Right forelimb (tissue), 1 donor: ENCODE measurements at regions not wholly inside any gene's neighbourhood (a gene's known extent, or its start where the extent isn't known, plus 50 kb on each side); places are given as distances from the start of the nearest gene placed in this dataset.
"Not testable (repeated sequence)": the region's sequence is repeated elsewhere in the genome, so short reads cannot be mapped to it uniquely, and the experiment has no call there.

Source experiments
- DNase-seq: peaks from one replicate; pipeline ENCODE4 v3.0.0-alpha.2; 2018

GRCh38 chr13:63864171-63864902 is 2448.7 kb upstream of the PCDH20 start:
- no peak for DNase-seq

GRCh38 chr13:63855457-63856118 is 2439.9 kb upstream of the PCDH20 start:
- DNase-seq: no peak

GRCh38 chr13:63853816-63854215 is 2438.2 kb upstream of the PCDH20 start:
- no peak for DNase-seq

GRCh38 chr13:63851526-63851925 is 2435.9 kb upstream of the PCDH20 start:
- DNase-seq: no peak

- no peak for DNase-seq
These were observed 2428.4 kb upstream of the PCDH20 start for GRCh38 chr13:63843766-63844699.

GRCh38 chr13:63842102-63842501 is 2426.5 kb upstream of the PCDH20 start:
- no peak for DNase-seq

- DNase-seq: no peak
These were observed 2425.1 kb upstream of the PCDH20 start for GRCh38 chr13:63840551-63841421.

GRCh38 chr13:63838366-63839110 is 2422.9 kb upstream of the PCDH20 start:
- DNase-seq: no peak

GRCh38 chr13:63837701-63838100 is 2422.1 kb upstream of the PCDH20 start:
- DNase-seq: not testable (repeated sequence)

- DNase-seq: not testable (repeated sequence)
These were observed 2414.0 kb upstream of the PCDH20 start for GRCh38 chr13:63829609-63830008.

GRCh38 chr13:63821785-63822184 is 2406.1 kb upstream of the PCDH20 start:
- DNase-seq: not testable (repeated sequence)

GRCh38 chr13:63811428-63812004 is 2395.9 kb upstream of the PCDH20 start:
- DNase-seq: not testable (repeated sequence)

GRCh38 chr13:63791134-63791533 is 2375.5 kb upstream of the PCDH20 start:
- not testable (repeated sequence) for DNase-seq

- no peak for DNase-seq
These were observed 2358.5 kb upstream of the PCDH20 start for GRCh38 chr13:63774133-63774532.

GRCh38 chr13:63773476-63773875 is 2357.8 kb upstream of the PCDH20 start:
- DNase-seq: no peak

- DNase-seq: not testable (repeated sequence)
These were observed 2342.0 kb upstream of the PCDH20 start for GRCh38 chr13:63757683-63758082.

- DNase-seq: not testable (repeated sequence)
These were observed 2334.2 kb upstream of the PCDH20 start for GRCh38 chr13:63749857-63750256.

GRCh38 chr13:63741814-63742101 is 2326.1 kb upstream of the PCDH20 start:
- DNase-seq: not testable (repeated sequence)

- no peak for DNase-seq
These were observed 2325.6 kb upstream of the PCDH20 start for GRCh38 chr13:63741029-63741813.

- not testable (repeated sequence) for DNase-seq
These were observed 2323.6 kb upstream of the PCDH20 start for GRCh38 chr13:63739112-63739735.
